A673 (cell line): ENCODE measurements at regions not wholly inside any gene's neighbourhood (a gene's known extent, or its start where the extent isn't known, plus 50 kb on each side); places are given as distances from the start of the nearest gene placed in this dataset.

ENCODE experiments used
- BruUV-seq: library from RNA; stranded (reverse); fragments of 400-500 nt; replicated peaks from 2 replicates; lab custom pipeline; 2021; lab: Mats Ljungman, UMichigan
- CTCF ChIA-PET: fragments of 300-600 bp; sonication (Branson Sonifier 250); formaldehyde crosslinking; loops from one replicate; lab custom pipeline; 2022; ENCODE audit warnings: antibody characterized with exemption; lab: Charles Lee
- POLR2A ChIA-PET: fragments of 300-600 bp; sonication (Branson Sonifier 250); formaldehyde crosslinking; loops from one replicate; lab custom pipeline; 2022; ENCODE audit warnings: antibody characterized with exemption; ENCODE audit not compliant: low non-redundant PET; lab: Charles Lee
- DNase-seq: peaks from one replicate; pipeline ENCODE4 v3.0.0-alpha.2; 2015; ENCODE audit warnings: low spot score
- H3K27ac ChIP-seq: fragments of 200-600 bp; sonication (generic); 2 replicates; pipeline ENCODE4 v1.5.1; 2016; ENCODE audit warnings: mixed run types, low read depth, mild to moderate bottlenecking, mixed read lengths, antibody characterized with exemption, low read length; ENCODE audit not compliant: poor library complexity, severe bottlenecking
- H3K27me3 ChIP-seq: fragments of 200-600 bp; sonication (generic); replicated peaks from 2 replicates; pipeline ENCODE4 v1.6.1; 2017; ENCODE audit warnings: mixed run types, low read depth, mild to moderate bottlenecking, mixed read lengths, antibody characterized with exemption, low read length; ENCODE audit not compliant: insufficient read depth, poor library complexity
- H3K36me3 ChIP-seq: fragments of 200-600 bp; sonication (generic); 2 replicates; pipeline ENCODE4 v1.6.1; 2016; ENCODE audit warnings: mixed run types, mild to moderate bottlenecking, mixed read lengths, antibody characterized with exemption, low read length; ENCODE audit not compliant: insufficient read depth, poor library complexity, severe bottlenecking
- H3K4me1 ChIP-seq: fragments of 200-600 bp; sonication (generic); 2 replicates; pipeline ENCODE4 v1.6.1; 2017; ENCODE audit warnings: mixed run types, mild to moderate bottlenecking, mixed read lengths, antibody characterized with exemption, low read length; ENCODE audit not compliant: insufficient read depth, poor library complexity, severe bottlenecking
- H3K4me3 ChIP-seq: fragments of 200-600 bp; sonication (generic); 2 replicates; pipeline ENCODE4 v1.5.1; 2016; ENCODE audit warnings: low read depth, mixed run types, mild to moderate bottlenecking, mixed read lengths, low read length; ENCODE audit not compliant: poor library complexity, severe bottlenecking
- H3K9me3 ChIP-seq: fragments of 200-600 bp; sonication (generic); 2 replicates; pipeline ENCODE4 v1.6.1; 2016; ENCODE audit warnings: mixed run types, low read depth, mild to moderate bottlenecking, mixed read lengths, antibody characterized with exemption, low read length; ENCODE audit not compliant: poor library complexity, severe bottlenecking
- CTCF ChIP-seq: fragments of 300-800, 200-600 bp; sonication (generic); conservative IDR thresholded peaks from 2 replicates; pipeline ENCODE4 v1.5.1; 2017; ENCODE audit warnings: low read depth, mild to moderate bottlenecking, antibody characterized with exemption, low read length, moderate library complexity, mixed read lengths
- EZH2 ChIP-seq: fragments of 200-600 bp; sonication (generic); IDR thresholded peaks from 2 replicates; pipeline ENCODE4 v1.6.1; 2017; ENCODE audit warnings: borderline replicate concordance, low read depth, mild to moderate bottlenecking, mixed read lengths, antibody characterized with exemption, low read length; ENCODE audit not compliant: poor library complexity, severe bottlenecking
- intact Hi-C: fragments of 100-400 bp; cut with micrococcal nuclease; formaldehyde crosslinking; loops from one replicate; pipeline ENCODE4 v1.10.0; 2022; ENCODE audit not compliant: unreplicated experiment

- Histone ChIP-seq H3K27ac (no peak overlapping the region), H3K9me3 (no peaks in the 10 kb centered on the region), H3K27me3 (no peaks in the 10 kb centered on the region), H3K4me3 (no peak overlapping the region), H3K4me1 (no peaks in the 10 kb centered on the region), H3K36me3 (no peaks in the 10 kb centered on the region)
- no peak for DNase-seq
- TF ChIP-seq EZH2 (no peak), CTCF (no peak)
- ChIA-PET CTCF (no interaction called here), POLR2A (no interaction called here)
- intact Hi-C loops, result no loop called here
- no TSS peak for BruUV-seq
These were observed 458.9 kb downstream of the SLITRK1 start for GRCh38 chr13:83423381-83423780.

DNA sequence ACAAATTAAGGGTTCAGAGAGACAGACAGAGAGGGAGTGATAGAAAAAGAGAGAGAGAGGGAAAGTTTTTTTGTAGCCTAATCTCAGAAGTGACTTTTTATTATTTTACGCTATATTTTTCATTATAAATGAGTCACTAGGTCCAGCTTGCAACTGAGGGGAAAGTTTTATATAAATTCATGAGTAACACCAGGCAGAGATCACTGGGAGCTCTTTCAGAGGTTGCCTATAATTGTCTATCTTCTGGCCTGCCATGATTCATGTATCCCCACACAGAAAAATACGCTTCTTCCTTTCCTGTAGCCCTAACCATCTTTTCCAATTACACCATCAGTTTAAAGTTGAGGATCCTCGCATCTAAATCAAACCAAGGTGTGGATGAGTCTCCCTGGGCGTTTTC lies 467.9 kb downstream of the SLITRK1 start:
- no peaks in the 10 kb centered on the region for H3K9me3 ChIP-seq
- TF ChIP-seq EZH2 (no peak), CTCF (no peak)
- CTCF ChIA-PET, result no interaction called here
- POLR2A ChIA-PET, result no interaction called here
- H3K4me1 ChIP-seq, result no peaks in the 10 kb centered on the region
- H3K36me3 ChIP-seq, result no peaks in the 10 kb centered on the region
- H3K4me3 ChIP-seq, result no peak overlapping the region
- BruUV-seq, result no TSS peak
- intact Hi-C loops, result no loop called here
- H3K27me3 ChIP-seq, result no peaks in the 10 kb centered on the region
- DNase-seq, result no peak
- H3K27ac ChIP-seq, result no peak overlapping the region

- Histone ChIP-seq H3K4me1 (no peaks in the 10 kb centered on the region), H3K36me3 (no peaks in the 10 kb centered on the region), H3K4me3 (no peak overlapping the region), H3K27ac (no peak overlapping the region), H3K27me3 (no peaks in the 10 kb centered on the region), H3K9me3 (no peaks in the 10 kb centered on the region)
- intact Hi-C loops, result no loop called here
- no peak for TF ChIP-seq CTCF
- no peak for TF ChIP-seq EZH2
- ChIA-PET CTCF (no interaction called here), POLR2A (no interaction called here)
- BruUV-seq, result no TSS peak
- DNase-seq, result no peak
These were observed 495.7 kb downstream of the SLITRK1 start for GRCh38 chr13:83386609-83387008.
